ENCODE measurements at regions not wholly inside any gene's neighbourhood (a gene's known extent, or its start where the extent isn't known, plus 50 kb on each side); places are given as distances from the start of the nearest gene placed in this dataset.

- Mint-ChIP-seq H3K4me3 (no peak overlapping the region), H3K36me3 (ENCODE audit: low read depth) (no peaks in the 10 kb centered on the region), H3K27ac (no peak overlapping the region), H3K27me3 (no peaks in the 10 kb centered on the region), H3K4me1 (no peaks in the 10 kb centered on the region), H3K9me3 (no peaks in the 10 kb centered on the region)
- ATAC-seq (no peak), DNase-seq (no peak)
These were observed 239.4 kb downstream of the SPATA18 start for GRCh38 chr4:52290466-52290865.

- Mint-ChIP-seq H3K27me3 (no peaks in the 10 kb centered on the region), H3K4me3 (no peak overlapping the region), H3K4me1 (no peaks in the 10 kb centered on the region), H3K27ac (no peak overlapping the region), H3K9me3 (no peaks in the 10 kb centered on the region), H3K36me3 (ENCODE audit: low read depth) (no peaks in the 10 kb centered on the region)
- DNase-seq (no peak), ATAC-seq (no peak)
These were observed 241.1 kb downstream of the SPATA18 start for GRCh38 chr4:52292245-52292644.

- ATAC-seq (no peak), DNase-seq (no peak)
- Mint-ChIP-seq H3K27me3 (no peaks in the 10 kb centered on the region), H3K27ac (no peak overlapping the region), H3K4me1 (no peaks in the 10 kb centered on the region), H3K36me3 (ENCODE audit: low read depth) (no peaks in the 10 kb centered on the region), H3K4me3 (no peak overlapping the region), H3K9me3 (no peaks in the 10 kb centered on the region)
These were observed 245.2 kb downstream of the SPATA18 start for GRCh38 chr4:52296341-52296740.

- no peaks in the 10 kb centered on the region for H3K27me3 Mint-ChIP-seq
- H3K27ac Mint-ChIP-seq = no peak overlapping the region
- no peak for ATAC-seq
- H3K36me3 Mint-ChIP-seq (ENCODE audit: low read depth) = no peaks in the 10 kb centered on the region
- no peaks in the 10 kb centered on the region for H3K9me3 Mint-ChIP-seq
- no peak overlapping the region for H3K4me3 Mint-ChIP-seq
- H3K4me1 Mint-ChIP-seq = no peaks in the 10 kb centered on the region
- no peak for DNase-seq
These were observed 247.3 kb downstream of the SPATA18 start for GRCh38 chr4:52298444-52298843.

GRCh38 chr4:52299120-52299519 lies 248.0 kb downstream of the SPATA18 start:
- no peak overlapping the region for H3K27ac Mint-ChIP-seq
- H3K9me3 Mint-ChIP-seq = no peaks in the 10 kb centered on the region
- H3K36me3 Mint-ChIP-seq (ENCODE audit: low read depth) = no peaks in the 10 kb centered on the region
- H3K4me3 Mint-ChIP-seq = no peak overlapping the region
- no peaks in the 10 kb centered on the region for H3K4me1 Mint-ChIP-seq
- no peaks in the 10 kb centered on the region for H3K27me3 Mint-ChIP-seq
- no peak for DNase-seq
- ATAC-seq = no peak

DNA sequence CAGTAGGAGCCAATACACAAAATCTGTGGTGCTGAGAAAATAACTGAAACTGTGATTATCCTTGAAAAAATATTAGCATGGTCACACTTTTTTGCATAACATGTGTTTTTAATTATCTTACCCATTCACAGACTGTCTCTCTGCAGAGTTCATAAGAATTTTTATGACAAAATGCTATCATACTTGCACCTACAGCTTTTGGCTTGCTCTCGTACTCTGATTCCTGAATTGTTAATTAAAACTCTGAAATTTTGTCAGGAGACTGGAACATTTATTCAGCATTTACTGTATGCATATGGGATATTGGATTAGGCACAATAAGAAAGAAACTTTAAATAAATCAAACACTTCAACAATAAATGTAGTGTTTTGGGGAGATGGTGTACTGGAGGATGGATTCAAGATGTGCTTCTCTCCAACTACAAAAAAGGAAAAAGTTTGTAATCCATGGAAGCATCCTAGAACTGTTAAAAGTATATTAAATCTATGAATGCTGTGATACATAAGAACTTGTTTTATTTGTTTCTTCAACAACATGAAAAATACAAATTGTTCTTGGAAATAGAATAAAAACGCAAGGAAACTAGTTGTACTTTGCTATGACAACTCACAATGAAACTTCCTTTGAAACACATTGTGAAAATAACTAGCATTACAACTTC lies 260.5 kb downstream of the SPATA18 start:
- no peaks in the 10 kb centered on the region for H3K36me3 Mint-ChIP-seq (ENCODE audit: low read depth)
- DNase-seq = no peak
- H3K9me3 Mint-ChIP-seq = no peaks in the 10 kb centered on the region
- ATAC-seq = no peak
- no peaks in the 10 kb centered on the region for H3K4me1 Mint-ChIP-seq
- H3K27ac Mint-ChIP-seq = no peak overlapping the region
- H3K27me3 Mint-ChIP-seq = peaks cover 2% of the 10 kb centered on the region
- no peak overlapping the region for H3K4me3 Mint-ChIP-seq

GRCh38 chr4:52312722-52313121 lies 261.6 kb downstream of the SPATA18 start:
- ATAC-seq (no peak), DNase-seq (no peak)
- H3K9me3 Mint-ChIP-seq = no peaks in the 10 kb centered on the region
- H3K4me1 Mint-ChIP-seq = no peaks in the 10 kb centered on the region
- H3K27ac Mint-ChIP-seq = no peak overlapping the region
- peaks cover 2% of the 10 kb centered on the region for H3K27me3 Mint-ChIP-seq
- H3K36me3 Mint-ChIP-seq (ENCODE audit: low read depth) = no peaks in the 10 kb centered on the region
- no peak overlapping the region for H3K4me3 Mint-ChIP-seq

DNA sequence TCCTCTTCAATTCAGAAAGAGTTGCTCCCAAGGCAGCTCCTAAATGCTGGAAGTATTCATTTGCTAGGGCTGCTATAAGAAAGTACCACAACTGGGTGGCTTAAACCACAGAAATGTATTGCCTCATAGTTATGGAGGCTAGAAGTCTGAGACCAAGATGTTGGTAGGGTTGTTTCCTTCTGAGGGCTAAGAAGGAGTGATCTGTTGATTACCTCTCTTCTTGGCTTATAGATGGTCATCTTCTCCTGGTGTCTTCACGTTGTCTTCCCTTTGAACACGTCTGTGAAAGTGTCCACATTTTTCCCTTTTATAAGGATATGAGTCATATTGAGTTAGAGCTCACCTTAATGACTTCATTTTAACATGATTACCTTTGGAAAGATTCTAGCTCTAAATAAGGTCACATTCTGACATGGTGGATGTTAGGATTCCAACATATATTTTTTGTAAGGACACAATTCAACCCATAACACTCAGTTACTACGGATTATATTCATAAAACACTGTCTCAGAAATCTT lies 266.3 kb downstream of the SPATA18 start:
- Mint-ChIP-seq H3K9me3 (peaks cover 4% of the 10 kb centered on the region), H3K4me3 (no peak overlapping the region), H3K27ac (no peak overlapping the region), H3K4me1 (no peaks in the 10 kb centered on the region), H3K27me3 (no peaks in the 10 kb centered on the region), H3K36me3 (ENCODE audit: low read depth) (no peaks in the 10 kb centered on the region)
- ATAC-seq (no peak), DNase-seq (no peak)

GRCh38 chr4:52317981-52318380 lies 266.9 kb downstream of the SPATA18 start:
- Mint-ChIP-seq H3K27ac (no peak overlapping the region), H3K27me3 (no peaks in the 10 kb centered on the region), H3K9me3 (peaks cover 4% of the 10 kb centered on the region), H3K36me3 (ENCODE audit: low read depth) (no peaks in the 10 kb centered on the region), H3K4me3 (no peak overlapping the region), H3K4me1 (no peaks in the 10 kb centered on the region)
- DNase-seq = no peak
- no peak for ATAC-seq

GRCh38 chr4:52329894-52330293 lies 278.8 kb downstream of the SPATA18 start:
- Mint-ChIP-seq H3K27ac (no peak overlapping the region), H3K4me1 (no peaks in the 10 kb centered on the region), H3K27me3 (peaks cover 2% of the 10 kb centered on the region), H3K9me3 (peaks cover 24% of the 10 kb centered on the region), H3K4me3 (no peak overlapping the region), H3K36me3 (ENCODE audit: low read depth) (no peaks in the 10 kb centered on the region)
- DNase-seq (no peak), ATAC-seq (no peak)

- ATAC-seq (no peak), DNase-seq (no peak)
- Mint-ChIP-seq H3K27me3 (peaks cover 2% of the 10 kb centered on the region), H3K9me3 (no peaks in the 10 kb centered on the region), H3K27ac (no peak overlapping the region), H3K4me1 (no peaks in the 10 kb centered on the region), H3K36me3 (ENCODE audit: low read depth) (no peaks in the 10 kb centered on the region), H3K4me3 (no peak overlapping the region)
These were observed 292.5 kb downstream of the SPATA18 start for GRCh38 chr4:52343595-52343994.

DNA sequence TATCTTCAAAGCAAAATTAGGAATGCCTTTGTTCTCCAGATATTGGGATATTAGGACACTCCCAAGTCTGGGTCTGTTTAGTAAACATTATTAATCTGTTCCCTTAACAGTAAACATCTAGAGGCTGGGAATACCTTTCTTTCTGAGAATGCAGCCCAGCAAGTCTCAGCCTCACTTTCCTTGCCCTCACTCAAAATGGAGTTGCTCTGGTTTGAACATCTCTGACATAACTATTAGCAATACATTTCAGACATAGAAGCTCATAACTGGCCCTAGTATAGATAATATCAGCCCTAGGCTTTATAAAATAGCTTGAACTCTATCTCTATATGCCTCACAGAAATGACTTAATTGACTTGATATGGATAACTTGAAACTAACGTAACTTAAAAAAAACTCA lies 299.8 kb downstream of the SPATA18 start:
- H3K27me3 Mint-ChIP-seq = peaks cover 2% of the 10 kb centered on the region
- no peak overlapping the region for H3K27ac Mint-ChIP-seq
- DNase-seq (no peak), ATAC-seq (no peak)
- no peak overlapping the region for H3K4me3 Mint-ChIP-seq
- no peaks in the 10 kb centered on the region for H3K4me1 Mint-ChIP-seq
- peaks cover 5% of the 10 kb centered on the region for H3K9me3 Mint-ChIP-seq
- H3K36me3 Mint-ChIP-seq (ENCODE audit: low read depth) = no peaks in the 10 kb centered on the region

- no peaks in the 10 kb centered on the region for H3K36me3 Mint-ChIP-seq (ENCODE audit: low read depth)
- ATAC-seq = no peak
These were observed 300.7 kb downstream of the USP46 start for GRCh38 chr4:52358366-52358765.

DNA sequence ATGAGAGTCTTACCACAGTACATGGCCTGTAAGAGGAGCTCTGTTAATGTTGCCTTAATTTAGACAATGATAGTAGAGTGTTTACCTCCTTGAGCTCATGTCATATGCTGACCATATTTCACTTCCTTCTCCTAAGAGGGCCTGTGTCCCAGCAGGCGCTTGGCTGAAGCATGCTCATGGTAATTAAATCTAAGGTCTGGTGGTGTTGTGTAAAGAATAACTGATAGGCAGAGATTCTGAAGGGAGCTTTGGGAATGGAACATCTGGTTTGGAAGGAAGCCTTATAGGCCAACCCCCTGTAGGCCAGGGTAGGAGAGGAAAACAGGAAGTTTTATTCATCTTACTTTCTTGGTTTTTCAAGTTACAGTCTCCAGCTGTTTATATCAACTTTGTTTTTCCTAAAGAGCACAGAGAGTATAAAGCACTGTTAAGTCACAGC lies 300.2 kb downstream of the USP46 start:
- no peaks in the 10 kb centered on the region for H3K9me3 Mint-ChIP-seq
- no peak overlapping the region for H3K27ac Mint-ChIP-seq
- no peaks in the 10 kb centered on the region for H3K27me3 Mint-ChIP-seq
- H3K4me1 Mint-ChIP-seq = no peaks in the 10 kb centered on the region
- DNase-seq (no peak), ATAC-seq (no peak)
- no peak overlapping the region for H3K4me3 Mint-ChIP-seq
- H3K36me3 Mint-ChIP-seq (ENCODE audit: low read depth) = no peaks in the 10 kb centered on the region

More at GRCh38 chr4:52358366-52358765, 300.7 kb downstream of the USP46 start:
- DNase-seq = no peak
- Mint-ChIP-seq H3K27ac (no peak overlapping the region), H3K27me3 (no peaks in the 10 kb centered on the region), H3K4me1 (no peaks in the 10 kb centered on the region), H3K9me3 (no peaks in the 10 kb centered on the region), H3K4me3 (no peak overlapping the region)

DNA sequence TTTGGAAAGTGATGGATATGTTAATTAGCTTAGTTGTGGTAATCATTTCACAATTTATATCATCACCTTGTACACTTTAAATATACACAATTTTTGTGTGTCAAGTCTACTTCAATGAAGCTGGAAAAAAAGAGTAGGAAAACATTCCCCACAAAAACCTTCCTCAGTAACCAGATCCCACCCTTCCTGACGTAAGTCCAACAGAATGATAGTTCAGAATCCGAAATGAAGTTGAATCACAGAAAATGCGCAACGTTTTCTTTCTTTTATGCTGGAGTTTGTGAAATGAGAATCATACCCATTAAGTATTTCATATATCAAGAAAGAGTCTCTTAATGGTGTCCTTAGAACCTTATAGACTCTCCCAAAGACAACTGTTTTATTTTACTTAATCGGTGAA lies 292.9 kb downstream of the USP46 start:
- Mint-ChIP-seq H3K27ac (no peak overlapping the region), H3K36me3 (ENCODE audit: low read depth) (no peaks in the 10 kb centered on the region), H3K9me3 (no peaks in the 10 kb centered on the region), H3K27me3 (no peaks in the 10 kb centered on the region), H3K4me1 (no peaks in the 10 kb centered on the region), H3K4me3 (no peak overlapping the region)
- DNase-seq (no peak), ATAC-seq (no peak)

DNA sequence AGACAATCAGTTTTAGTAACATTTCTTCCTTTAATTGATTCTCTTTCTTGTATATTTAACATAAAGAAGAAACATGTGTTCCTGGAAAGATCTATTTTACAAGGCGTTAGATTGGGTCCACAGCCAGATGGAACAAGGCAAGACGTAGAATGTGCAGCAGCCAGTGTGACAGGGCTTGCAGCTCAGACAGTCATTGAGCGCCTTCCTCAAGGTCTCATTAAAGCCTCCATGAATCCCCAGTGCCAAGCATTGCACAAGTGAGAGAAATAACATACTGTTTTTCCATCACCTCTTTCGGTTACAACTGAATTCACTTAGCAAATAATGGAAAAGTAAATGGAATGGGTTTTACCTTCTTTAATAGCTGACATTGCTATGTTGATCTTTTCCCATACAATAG lies 292.5 kb downstream of the USP46 start:
- Mint-ChIP-seq H3K4me3 (no peak overlapping the region), H3K9me3 (no peaks in the 10 kb centered on the region), H3K27ac (no peak overlapping the region), H3K4me1 (no peaks in the 10 kb centered on the region), H3K36me3 (ENCODE audit: low read depth) (no peaks in the 10 kb centered on the region), H3K27me3 (no peaks in the 10 kb centered on the region)
- no peak for DNase-seq
- no peak for ATAC-seq
